ENCODE measurements at regions not wholly inside any gene's neighbourhood (a gene's known extent, or its start where the extent isn't known, plus 50 kb on each side); places are given as distances from the start of the nearest gene placed in this dataset.

DNA sequence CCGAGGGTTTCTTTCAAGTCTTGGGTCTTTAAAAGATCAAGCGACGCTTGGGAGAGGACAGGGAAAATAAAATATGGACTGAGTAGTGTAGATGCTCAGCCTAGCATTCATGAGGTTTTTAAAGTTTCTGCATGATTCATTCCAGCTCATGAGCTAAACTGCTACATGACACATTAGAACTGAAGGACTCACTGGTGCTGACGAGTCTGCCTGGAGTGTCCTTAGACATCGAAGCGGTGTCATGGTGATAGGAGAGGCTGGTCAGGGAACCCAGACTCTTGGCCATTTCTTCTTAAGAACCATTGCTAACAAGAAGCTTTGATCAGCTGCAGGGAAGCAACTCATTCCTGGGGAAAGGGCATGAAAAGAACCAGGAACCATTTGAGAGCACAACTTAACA lies 158.6 kb downstream of the TRIML1 start:
- no peak overlapping the region for H3K4me3 ChIP-seq (ENCODE audit: low read depth, low read length)
- no peak for DNase-seq (ENCODE audit: low read depth)
- TF ChIP-seq, protein P1, sequence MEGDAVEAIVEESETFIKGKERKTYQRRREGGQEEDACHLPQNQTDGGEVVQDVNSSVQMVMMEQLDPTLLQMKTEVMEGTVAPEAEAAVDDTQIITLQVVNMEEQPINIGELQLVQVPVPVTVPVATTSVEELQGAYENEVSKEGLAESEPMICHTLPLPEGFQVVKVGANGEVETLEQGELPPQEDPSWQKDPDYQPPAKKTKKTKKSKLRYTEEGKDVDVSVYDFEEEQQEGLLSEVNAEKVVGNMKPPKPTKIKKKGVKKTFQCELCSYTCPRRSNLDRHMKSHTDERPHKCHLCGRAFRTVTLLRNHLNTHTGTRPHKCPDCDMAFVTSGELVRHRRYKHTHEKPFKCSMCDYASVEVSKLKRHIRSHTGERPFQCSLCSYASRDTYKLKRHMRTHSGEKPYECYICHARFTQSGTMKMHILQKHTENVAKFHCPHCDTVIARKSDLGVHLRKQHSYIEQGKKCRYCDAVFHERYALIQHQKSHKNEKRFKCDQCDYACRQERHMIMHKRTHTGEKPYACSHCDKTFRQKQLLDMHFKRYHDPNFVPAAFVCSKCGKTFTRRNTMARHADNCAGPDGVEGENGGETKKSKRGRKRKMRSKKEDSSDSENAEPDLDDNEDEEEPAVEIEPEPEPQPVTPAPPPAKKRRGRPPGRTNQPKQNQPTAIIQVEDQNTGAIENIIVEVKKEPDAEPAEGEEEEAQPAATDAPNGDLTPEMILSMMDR (IDR thresholded peaks at IDR 0.05; ENCODE audit: control insufficient read depth, extremely low read depth, insufficient read depth) = no peak

DNA sequence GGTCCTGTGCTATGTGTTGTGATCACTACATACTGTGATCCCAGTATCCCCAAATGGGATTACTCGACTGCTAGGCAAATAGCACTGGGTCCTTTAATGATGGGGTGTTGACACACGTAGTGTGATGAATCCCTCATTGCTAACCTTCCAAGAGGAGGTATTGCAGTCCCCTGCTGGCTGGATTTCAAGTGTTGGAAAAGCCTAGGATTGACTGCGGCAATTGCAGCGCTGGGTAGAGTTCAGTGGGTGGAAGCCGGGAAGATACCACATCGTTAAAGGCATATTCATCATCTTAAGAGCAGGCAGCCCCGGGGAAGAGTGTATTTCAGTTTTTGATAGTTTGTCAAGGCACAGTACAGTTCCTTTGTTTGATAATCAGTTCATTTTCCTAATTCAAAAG lies 159.9 kb downstream of the TRIML1 start:
- H3K4me3 ChIP-seq (ENCODE audit: low read depth, low read length) = no peak overlapping the region
- DNase-seq (ENCODE audit: low read depth) = no peak
- TF ChIP-seq, protein P1 (IDR thresholded peaks at IDR 0.05; ENCODE audit: control insufficient read depth, extremely low read depth, insufficient read depth) = no peak

DNA sequence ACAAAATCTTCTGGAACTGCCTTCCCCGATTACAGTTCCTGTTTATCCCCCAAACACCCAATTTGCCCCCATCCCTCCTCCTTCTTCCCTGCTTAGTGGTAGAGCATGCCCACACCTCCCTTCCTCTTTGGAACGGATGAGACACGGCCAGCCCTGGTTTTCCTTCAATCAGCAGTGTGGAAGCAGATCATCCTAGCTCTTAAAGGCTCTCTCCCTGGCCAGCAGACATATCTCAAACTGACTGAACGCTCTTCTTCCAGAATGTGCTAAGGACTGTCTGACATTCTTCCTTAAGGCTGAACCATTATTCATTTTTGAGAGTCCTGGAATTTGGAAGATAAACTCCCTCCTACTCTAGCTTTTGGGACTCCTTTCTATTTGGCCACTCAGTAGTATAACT lies 161.1 kb downstream of the TRIML1 start:
- TF ChIP-seq, protein P1 (IDR thresholded peaks at IDR 0.05; ENCODE audit: control insufficient read depth, extremely low read depth, insufficient read depth) = no peak
- H3K4me3 ChIP-seq (ENCODE audit: low read depth, low read length) = no peak overlapping the region
- no peak for DNase-seq (ENCODE audit: low read depth)

DNA sequence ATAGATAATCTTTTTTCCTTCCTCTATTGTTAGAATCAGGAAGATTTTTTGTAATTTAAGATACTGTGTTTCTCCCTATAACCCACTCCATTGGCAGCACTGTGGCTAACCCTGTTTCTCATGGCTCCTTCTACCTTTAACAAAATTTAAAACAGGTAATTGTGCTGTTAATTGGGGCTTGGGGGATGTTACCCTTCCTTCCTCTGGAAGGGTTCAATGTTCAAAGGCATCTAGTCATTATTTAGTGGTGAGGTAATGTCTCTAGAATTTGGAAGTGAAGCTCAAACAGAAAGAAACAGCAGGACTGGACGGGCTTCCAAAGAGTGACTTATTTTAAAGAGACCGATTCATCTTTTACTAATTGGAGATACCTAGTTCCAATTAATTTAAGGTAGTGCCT lies 166.4 kb downstream of the TRIML1 start:
- TF ChIP-seq, protein P1 (IDR thresholded peaks at IDR 0.05; ENCODE audit: control insufficient read depth, extremely low read depth, insufficient read depth) = no peak
- H3K4me3 ChIP-seq (ENCODE audit: low read depth, low read length) = no peak overlapping the region
- DNase-seq (ENCODE audit: low read depth) = no peak

DNA sequence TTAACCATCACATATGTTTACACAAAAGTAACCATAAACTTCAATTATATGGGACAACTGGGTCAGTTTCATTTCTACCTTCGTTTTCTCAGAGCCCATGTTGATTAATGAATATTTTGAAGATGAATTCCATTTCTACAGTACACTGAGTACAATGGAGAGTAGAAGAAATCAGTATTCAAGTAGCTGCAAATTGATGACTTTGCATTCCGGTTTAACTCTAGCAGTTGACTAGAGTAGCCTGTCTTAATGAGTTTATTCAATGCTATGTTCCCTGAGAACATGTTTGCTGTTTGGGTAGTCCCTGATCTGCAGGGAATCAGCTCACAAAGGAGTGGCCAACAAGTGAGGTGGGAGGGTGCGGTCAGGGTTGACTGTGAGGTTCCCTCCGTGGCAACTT lies 168.3 kb downstream of the TRIML1 start:
- no peak for DNase-seq (ENCODE audit: low read depth)
- H3K4me3 ChIP-seq (ENCODE audit: low read depth, low read length) = no peak overlapping the region
- TF ChIP-seq, protein P1 (IDR thresholded peaks at IDR 0.05; ENCODE audit: control insufficient read depth, extremely low read depth, insufficient read depth) = no peak

DNA sequence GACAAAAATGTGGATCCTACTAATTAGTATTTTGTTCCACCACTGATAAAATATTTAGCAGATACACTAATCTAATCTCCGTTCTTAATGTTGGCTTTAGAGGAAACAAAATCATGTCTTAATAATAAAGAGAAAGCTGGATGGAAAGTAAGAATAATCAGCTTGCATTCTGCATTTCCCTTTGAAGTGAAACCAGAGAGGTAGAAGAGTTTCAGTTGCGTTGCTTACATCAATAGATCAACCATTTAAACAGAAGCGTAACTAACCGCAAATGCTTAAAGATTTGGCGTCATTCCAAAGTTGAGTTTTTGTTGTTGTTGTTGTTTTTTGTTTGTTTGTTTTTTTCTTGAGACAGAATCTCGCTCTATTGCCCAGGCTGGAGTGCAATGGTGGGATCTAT lies 168.9 kb downstream of the TRIML1 start:
- TF ChIP-seq, protein P1 (IDR thresholded peaks at IDR 0.05; ENCODE audit: control insufficient read depth, extremely low read depth, insufficient read depth) = no peak
- no peak overlapping the region for H3K4me3 ChIP-seq (ENCODE audit: low read depth, low read length)
- no peak for DNase-seq (ENCODE audit: low read depth)

DNA sequence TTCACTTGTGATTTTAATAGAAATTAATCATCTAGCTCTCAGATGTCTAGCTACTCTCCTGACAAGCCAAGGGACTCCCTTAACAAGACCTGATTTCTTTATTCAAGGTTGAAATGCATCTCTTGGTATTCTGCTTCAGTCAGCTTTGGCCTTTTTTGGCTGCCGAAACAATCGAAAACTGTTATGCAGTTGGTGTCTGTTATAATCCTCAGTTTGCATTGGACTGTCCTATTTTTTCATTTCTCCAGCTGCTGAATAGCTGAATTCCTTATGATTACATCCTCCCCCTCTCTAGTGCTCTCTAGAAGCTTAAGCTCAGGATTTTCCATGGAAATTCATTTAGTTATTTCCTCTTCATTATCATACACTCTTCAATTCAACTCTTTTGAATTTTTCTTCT lies 177.2 kb downstream of the TRIML1 start:
- TF ChIP-seq, protein P1 (IDR thresholded peaks at IDR 0.05; ENCODE audit: control insufficient read depth, extremely low read depth, insufficient read depth) = no peak
- no peak for DNase-seq (ENCODE audit: low read depth)
- no peak overlapping the region for H3K4me3 ChIP-seq (ENCODE audit: low read depth, low read length)
